Posterior cingulate gyrus (tissue), 11 donors: ENCODE measurements at regions not wholly inside any gene's neighbourhood (a gene's known extent, or its start where the extent isn't known, plus 50 kb on each side); places are given as distances from the start of the nearest gene placed in this dataset.

Experiments used
- DNase-seq, 10 donors: peaks; one replicate each; pipeline versions ENCODE4 v3.0.0 to v3.0.0-alpha.2; 2020 to 2021; ENCODE audit warnings: mixed read lengths in 3 of 10
- intact Hi-C: fragments of 100-400 bp; cut with DNase I; formaldehyde crosslinking; loops from one replicate; pipeline ENCODE4 v1.15.1; 2023

DNA sequence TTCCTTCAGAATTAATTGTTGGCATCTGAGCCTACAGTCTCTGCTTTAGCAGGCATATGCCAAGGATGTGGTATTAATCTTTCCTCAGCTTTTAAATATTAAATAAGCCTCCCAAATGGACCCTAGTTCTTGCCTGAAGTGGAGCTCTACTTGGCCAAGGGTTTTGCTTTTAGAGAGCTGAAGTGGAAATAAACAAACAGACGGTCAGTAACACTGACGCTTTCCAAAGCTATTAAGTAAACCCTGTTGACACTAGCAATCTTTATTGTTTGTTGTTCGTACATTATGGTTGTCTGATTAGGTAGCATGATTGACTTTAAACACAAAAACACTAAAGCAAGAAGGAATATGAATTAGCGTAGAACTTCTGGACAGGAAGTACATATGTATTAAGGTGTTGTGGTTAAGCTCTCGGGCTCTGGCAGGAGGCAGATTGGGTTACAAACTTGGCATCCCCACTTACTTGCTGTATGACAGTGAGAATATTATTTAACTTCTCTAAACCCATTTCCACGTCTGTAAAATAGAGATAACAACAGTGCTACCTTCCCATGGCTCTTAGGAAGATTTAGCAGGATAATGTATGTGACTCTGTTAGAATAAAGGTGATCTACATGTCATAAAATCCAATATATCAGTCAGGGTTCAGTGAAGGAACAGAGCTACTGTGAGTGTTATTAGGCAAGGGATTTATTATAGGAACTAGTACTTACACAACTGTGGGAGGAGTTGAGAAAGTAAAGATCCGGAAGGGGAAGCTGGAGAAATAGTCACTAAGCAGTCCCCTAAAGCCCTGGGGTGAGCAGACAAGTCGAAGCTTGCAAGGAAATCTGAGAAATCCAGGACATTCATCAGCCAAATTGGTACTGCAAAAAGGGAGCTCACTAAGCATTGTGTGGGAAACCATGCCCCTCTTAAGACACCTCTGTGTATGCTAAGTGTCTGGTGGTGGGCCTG, 92.2 kb upstream of the ATF7IP start:
- intact Hi-C loops = no loop called here
- DNase-seq = no peak

DNA sequence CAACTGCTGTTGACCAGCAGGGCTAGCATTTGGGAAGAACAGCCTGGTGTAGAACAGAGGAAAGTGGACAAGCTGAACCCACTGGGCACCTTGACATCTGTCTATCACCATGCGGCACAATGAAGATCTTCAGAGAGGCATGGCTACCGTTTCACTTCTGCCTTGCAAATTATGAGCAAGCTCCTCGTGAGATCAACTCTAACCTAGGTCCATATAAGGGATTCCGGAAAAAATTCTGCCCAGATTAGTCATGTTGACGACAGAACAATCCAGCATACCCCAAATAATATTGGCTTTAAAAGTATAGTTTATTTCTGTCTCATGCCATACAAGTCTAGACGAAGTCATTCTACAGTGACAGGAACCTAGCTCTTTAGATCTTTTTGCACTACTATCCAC, 91.6 kb upstream of the ATF7IP start:
- DNase-seq = no peak
- intact Hi-C loops = no loop called here

DNA sequence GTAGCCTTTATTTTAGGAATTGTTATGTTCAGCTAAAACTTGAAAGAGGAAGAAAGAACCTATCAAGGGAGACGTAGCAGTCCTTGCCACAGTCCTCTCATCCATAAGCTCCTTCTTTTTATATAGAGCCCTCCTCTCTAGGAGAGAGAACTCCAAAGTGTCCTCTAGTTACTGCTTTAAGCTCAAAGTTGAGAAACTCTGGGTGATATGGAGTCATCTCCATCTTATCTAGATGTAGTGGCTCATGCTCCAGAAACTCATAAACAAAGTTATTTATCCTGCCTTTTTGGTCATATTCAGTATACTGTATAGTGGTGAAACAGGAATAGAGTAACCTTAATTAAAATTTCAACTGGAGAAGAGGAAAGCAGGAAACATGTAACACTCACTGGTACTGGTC, 90.4 kb upstream of the ATF7IP start:
- intact Hi-C loops = no loop called here
- no peak for DNase-seq

DNA sequence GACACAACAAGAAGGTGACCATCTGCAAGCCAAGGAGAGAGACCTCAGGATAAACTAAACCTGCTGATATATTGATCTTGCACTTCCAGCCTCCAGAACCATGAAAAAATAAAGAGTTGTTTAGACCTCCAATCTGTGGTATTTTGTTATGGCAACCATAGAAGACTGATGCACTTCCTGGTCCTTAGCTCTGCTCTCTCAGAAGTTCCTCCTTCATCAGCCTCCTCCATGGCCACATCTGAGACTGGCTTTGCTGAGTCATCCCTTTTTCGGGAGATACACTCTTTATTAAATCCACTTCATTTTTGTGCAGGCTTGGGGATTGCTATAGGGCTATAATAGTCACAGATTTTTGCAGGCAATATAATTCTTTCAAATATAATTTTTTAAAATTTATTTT, 89.6 kb upstream of the ATF7IP start:
- intact Hi-C loops = no loop called here
- DNase-seq = no peak

DNA sequence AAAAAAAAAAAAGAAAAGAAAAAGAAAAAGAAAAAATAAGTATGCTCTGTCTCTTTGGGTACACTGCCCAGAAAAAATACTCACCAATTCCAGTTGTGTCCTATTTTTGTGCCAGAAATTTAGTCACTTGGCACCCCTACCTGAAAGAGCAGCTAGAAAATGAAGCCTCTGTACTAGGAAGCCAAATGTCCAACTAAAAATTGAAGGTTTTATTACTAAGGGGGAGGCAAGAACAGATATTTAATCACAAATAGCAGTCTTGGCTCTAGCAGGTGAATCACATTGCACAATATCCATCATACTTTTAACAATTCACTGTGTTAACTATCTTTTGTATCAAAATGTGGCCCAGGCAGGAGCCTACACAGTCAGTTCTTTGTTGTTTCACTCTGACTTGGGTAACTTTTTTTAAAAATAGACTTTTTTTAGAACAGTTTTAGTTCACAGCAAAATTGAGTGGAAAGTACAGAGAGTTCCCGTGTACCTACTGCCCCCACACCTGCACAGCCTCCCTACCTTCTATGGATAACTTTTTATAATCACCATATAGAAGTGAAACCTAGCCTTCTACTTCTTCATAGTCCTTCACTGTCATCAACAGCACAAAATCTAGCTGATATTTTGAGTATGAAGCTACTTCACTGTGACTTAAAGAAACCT, 87.1 kb upstream of the ATF7IP start:
- intact Hi-C loops = no loop called here
- DNase-seq = no peak

DNA sequence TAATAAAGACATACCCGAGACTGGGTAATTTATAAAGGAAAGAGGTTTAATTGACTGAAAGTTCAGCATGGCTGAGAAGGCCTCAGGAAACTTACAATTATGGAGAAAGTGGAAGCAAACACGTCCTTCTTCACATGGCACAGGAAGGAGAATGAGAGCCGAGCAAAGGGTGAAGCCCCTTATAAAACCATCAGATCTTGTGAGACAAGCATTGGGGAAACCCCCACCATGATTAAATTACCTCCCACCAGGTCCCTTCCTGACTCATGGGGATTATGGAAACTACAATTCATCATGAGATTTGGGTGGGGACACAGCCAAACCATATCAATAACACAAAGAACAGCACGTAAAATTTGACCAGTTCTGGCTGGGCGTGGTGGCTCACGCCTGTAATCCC, 85.6 kb upstream of the ATF7IP start:
- intact Hi-C loops = no loop called here
- no peak for DNase-seq

DNA sequence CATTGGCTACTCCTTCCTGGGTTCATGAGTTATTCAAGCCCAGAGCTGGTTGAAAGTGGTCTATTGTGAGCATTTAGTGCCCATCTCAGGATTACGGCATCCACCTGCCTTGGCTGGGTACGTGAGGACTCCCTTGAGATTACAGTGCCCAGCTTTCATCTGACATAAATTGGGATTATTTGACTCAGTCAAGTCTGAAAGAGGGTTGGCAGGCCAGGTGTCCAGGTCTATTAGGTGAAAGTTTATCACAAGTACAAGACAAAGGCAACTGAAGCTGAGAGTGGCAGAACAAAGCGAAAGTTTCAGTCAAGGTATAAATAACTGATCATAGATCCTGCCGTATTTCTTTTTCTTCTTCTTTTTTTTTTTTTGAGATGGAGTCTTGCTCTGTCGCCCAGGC, 84.6 kb upstream of the ATF7IP start:
- intact Hi-C loops = no loop called here

DNA sequence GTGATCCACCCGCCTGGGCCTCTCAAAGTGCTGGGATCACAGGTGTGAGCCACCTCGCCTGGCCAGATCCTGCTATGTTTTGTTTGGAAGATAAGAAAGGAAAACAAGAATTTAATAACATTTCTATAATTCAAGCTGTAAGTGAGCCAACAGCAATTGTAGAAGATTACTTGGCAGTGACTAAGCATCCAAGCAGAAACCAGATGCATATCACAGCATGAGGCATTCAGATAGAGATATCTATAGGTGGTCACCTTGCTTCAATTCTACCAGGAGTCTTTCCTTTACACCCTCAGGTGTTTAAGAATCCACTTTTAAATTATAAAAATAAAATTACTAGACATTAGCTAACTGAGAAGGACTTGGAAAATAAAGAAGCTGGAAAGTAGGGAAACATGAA, 83.9 kb upstream of the ATF7IP start:
- no peak for DNase-seq
- intact Hi-C loops = no loop called here

More for the DNA sequence above, 84.6 kb upstream of the ATF7IP start:
- DNase-seq = no peak

DNA sequence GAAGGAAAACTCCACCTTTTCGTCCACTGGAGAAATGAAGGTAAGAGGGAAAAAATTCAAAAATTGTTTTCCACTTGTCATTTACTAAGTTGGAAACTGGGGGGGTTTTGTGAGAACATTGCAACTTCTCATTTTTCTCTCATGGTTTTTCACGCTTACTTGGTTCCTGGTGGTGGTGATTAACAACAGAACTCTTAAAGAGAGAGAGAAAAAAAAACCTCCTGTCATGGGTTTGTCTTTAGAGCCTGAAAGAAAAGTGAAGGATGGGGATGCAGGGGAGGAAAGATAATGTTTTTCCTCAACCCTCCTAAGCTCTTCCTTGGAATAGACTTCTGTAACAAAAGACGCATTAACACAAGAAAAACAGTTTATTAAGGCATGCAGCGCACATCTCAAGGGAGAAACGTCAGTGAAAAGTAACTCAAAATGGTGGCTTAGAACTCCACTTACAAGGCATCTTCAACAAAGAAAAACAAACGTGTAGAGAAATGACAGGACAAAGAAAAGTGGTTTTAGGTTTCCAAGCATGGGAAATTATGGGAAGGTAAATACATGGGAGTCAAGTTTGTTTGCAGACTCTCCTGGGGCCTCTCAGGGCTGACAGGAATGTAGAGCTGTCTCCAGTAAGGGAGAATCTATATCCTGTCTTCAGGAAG, 81.9 kb upstream of the ATF7IP start:
- intact Hi-C loops = no loop called here
- no peak for DNase-seq

DNA sequence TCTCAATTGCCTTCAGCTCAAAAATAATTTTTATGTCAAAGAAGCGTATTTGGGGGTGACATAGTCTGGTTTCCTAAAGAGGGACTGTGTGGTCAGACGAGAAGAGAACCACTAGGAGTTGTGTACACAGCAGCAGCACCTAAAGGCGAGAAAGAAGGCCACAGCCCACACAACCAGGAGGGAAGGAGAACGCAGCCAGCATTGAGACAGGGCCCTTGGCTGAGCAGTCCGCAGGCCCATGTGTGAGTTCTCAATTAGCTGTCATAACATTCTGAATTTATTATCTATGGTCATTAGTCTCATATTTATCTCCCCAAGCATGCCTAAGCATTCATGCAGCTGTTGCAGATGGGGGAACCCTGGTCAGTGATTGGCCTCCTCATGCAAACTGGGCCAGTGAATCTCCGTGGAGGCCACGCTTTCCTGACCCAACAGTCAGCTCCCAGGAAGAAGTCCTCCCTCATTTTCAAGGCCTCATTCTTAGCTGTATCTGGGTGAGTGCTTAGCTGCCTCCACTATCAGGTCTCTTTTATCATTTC, 81.2 kb upstream of the ATF7IP start:
- intact Hi-C loops = no loop called here
- DNase-seq = no peak

DNA sequence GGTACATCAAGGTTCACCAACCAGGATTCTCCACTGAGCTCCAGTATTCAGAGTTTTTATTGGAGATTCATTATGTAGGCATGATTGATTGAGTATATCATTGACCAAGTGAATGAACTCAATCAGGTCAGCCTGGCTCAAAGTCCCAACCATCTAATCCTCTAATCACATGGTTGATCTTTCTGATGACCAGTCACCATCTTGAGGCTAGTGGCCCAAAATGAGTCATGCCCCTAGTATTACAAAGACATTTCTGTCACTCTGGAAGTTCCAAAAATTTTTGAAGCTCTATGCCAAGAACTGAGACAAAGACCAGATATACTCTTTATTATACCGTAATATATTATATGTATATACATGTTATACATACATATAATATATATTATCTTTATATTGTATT, 75.9 kb upstream of the ATF7IP start:
- no peak for DNase-seq
- intact Hi-C loops = no loop called here

DNA sequence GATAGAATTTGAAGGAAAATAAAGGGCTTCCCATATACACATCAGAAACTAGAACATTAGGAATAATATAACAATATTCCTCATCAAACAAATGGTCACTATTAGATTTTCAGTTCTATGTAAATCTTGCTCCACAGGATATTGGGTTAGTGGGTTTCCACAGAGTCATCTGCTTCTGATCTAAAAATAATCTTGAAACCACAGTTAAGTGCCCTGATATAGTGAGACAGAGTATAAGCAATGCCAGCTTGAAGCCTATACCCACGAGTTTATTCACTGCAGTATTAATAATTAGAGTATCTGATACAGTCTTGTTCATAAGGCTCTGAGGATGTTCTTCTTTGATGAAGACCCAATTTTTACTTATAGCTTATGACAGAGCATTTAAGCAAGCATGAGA, 74.5 kb upstream of the ATF7IP start:
- DNase-seq = no peak

DNA sequence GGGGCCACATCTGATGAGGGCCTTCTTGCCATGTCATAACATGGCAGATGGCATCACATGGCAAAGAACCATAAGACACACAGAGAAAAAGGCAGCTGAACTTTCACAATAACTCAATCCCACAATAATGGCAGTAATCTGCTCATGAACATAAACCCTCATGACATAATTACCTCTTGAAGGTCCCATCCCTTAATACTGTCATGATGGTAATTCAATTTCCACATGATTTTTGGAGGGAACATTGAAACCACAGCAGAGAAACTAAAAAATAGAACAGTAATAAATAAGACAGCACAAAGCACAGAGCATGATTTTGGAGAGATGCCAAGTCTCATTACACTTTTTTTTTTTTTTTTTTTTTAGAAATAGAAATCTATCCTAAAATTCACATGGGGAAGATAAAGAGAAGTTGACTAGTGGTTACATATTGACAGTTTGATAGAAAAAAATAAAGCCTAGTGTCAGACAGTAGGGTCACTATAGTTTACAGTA, 61.8 kb upstream of the ATF7IP start:
- no peak for DNase-seq
- intact Hi-C loops = no loop called here

More for the DNA sequence above, 74.5 kb upstream of the ATF7IP start:
- intact Hi-C loops = no loop called here

DNA sequence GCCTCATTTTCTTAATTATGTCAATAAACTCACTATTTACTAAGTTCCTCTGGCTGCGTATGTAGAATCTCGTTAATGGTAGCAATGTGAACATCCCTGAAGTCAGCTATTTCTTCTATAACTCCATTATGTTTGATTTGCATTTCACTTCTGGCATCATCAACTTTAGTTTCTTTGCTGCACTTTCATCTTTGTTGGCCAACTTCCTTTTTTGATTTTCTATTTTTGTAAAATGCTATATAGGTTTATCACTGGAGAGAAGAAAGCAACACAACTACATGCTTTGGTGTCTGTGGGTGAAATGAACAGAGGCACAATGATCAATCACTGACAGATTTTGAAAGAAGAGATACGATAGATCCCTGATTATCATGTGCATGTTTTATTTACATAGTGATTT, 58.5 kb upstream of the ATF7IP start:
- no peak for DNase-seq
- intact Hi-C loops = no loop called here

DNA sequence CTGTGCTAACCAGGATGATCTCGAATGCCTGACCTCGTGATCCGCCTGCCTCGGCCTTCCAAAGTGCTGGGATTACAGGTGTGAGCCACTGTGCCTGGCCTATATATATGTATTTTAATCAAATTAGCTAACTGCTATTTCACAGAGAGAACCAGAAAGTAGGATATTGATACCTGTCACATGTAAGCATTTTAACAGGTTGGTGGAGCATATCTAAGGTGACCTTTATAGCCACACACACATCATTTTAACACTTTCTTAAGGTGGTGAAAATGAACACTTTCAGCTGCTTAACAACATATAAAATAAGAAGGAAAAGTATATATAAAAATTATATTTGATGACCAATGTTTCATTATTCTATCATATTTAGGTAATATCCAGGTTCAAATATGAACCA, 57.0 kb upstream of the ATF7IP start:
- DNase-seq = no peak
- intact Hi-C loops = no loop called here

DNA sequence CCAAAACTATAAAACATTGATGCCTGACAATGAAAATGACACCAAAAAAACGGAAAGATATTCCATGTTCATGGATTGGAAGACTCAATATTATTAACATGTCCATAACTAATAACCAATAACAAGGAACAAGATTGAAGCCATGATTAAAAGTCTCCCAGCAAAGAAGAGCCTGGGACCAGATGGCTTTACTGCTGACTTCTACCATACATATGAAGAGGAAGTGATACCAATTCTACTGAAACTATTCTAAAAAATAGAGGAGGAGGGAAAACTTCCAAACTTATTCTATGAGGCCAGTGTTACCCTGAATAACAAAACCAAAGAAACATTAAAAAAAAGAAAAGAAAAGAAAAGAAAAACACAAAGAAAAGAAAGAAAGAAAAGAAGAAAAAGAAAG, 54.6 kb upstream of the ATF7IP start:
- no peak for DNase-seq
- intact Hi-C loops = no loop called here

DNA sequence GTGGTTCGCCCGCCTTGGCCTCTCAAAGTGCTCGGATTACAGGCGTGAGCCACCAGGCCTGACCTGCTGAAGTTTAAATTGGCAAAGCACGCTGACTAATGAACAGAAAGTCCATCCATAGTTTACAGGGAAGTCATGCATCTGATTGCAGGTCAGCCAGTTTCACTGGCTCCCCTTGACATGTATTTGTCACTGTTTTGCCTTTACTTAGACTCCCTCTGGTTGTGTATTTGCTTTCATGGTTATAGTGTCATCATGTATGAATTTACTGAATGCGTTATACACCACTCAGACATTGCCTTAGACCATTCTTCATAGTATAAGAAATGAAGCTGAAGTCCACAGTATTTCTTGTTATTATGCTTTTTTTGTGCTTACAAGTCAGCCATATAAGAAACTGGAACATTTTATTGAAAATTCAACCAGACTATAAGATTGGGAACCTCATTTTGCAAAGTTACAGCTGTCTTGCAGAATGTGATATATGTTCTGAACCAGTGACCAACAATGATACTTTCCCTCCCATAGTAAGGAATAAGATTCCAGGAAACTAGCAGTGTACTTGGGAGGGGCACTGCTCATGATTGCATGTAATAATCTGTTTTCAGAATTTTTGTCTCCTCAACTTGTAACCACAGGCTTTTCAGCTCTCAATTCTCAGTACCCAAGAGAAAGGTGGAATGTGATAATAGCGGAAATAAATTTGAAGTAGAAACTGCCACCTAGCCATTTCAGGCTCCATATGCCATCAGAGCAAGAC, 51.9 kb upstream of the ATF7IP start:
- intact Hi-C loops = no loop called here
- no peak for DNase-seq

DNA sequence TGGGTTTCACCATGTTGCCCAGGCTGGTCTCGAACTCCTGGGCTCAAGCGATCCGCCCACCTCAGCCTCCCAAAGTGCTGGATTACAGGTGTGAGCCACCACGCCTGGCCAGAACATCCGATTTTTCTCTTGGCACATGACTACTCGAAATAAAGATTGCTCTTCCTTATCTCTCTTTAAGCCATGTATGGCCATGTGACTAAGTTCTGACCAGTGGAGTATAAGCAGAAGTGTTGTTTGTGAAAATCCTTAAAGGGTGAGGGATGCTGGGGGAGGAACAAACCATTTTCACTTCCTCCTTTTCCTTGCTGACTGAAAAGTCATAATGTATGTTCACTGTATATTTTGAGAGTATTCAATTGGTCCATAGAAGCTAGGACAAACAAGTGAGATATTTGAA, 50.7 kb upstream of the ATF7IP start:
- intact Hi-C loops = no loop called here

DNA sequence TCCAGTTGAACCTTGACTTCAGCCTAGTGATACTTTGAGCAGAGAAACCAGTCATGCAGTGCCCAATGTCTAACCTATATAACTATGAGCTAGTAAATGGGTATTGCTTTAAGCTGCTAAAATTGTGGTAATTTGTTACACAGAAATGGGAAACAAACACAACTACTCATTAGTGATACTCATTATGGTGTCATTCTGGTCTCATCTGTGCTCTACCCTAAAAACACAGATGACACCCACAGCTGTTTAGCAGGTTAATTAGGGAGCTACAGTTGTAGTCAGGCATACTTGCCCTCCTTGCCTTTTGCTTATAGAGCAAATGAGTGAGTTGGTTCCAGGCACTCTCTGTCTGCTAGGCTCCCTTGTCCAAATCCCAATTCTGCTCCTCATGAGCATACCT, 50.0 kb upstream of the ATF7IP start:
- intact Hi-C loops = no loop called here
- DNase-seq = no peak

More for the DNA sequence above, 50.7 kb upstream of the ATF7IP start:
- DNase-seq = no peak
